HG03439 (cell line): ENCODE measurements at regions not wholly inside any gene's neighbourhood (a gene's known extent, or its start where the extent isn't known, plus 50 kb on each side); places are given as distances from the start of the nearest gene placed in this dataset.
"Not testable (repeated sequence)": the region's sequence is repeated elsewhere in the genome, so short reads cannot be mapped to it uniquely, and the experiment has no call there.

ENCODE experiments used
- ATAC-seq: cut with Tn5 transposase; IDR thresholded peaks from one replicate; pipeline ENCODE4 v1.9.1; 2021; ENCODE audit warnings: mild to moderate bottlenecking, moderate library complexity; ENCODE audit not compliant: unreplicated experiment

GRCh38 chr14:106257569-106257994 lies 731.2 kb downstream of the TMEM121 start:
- ATAC-seq: not testable (repeated sequence)

GRCh38 chr14:106268013-106268727 lies 741.8 kb downstream of the TMEM121 start:
- no peak for ATAC-seq

- ATAC-seq: no peak
These were observed 742.6 kb downstream of the TMEM121 start for GRCh38 chr14:106269029-106269428.

GRCh38 chr14:106269451-106270204 lies 743.2 kb downstream of the TMEM121 start:
- ATAC-seq: no peak

GRCh38 chr14:106270476-106271121 lies 744.2 kb downstream of the TMEM121 start:
- not testable (repeated sequence) for ATAC-seq

- no peak for ATAC-seq
These were observed 750.2 kb downstream of the TMEM121 start for GRCh38 chr14:106276326-106277267.

- ATAC-seq: no peak
These were observed 751.1 kb downstream of the TMEM121 start for GRCh38 chr14:106277503-106277902.

- ATAC-seq: no peak
These were observed 754.5 kb downstream of the TMEM121 start for GRCh38 chr14:106280876-106281275.

GRCh38 chr14:106286697-106287290 lies 760.4 kb downstream of the TMEM121 start:
- no peak for ATAC-seq

- ATAC-seq: no peak
These were observed 761.1 kb downstream of the TMEM121 start for GRCh38 chr14:106287506-106287905.

GRCh38 chr14:106291626-106292025 lies 765.2 kb downstream of the TMEM121 start:
- ATAC-seq: no peak

- ATAC-seq: no peak
These were observed 767.9 kb downstream of the TMEM121 start for GRCh38 chr14:106294324-106294723.

- ATAC-seq: not testable (repeated sequence)
These were observed 774.6 kb downstream of the TMEM121 start for GRCh38 chr14:106300951-106301510.

- ATAC-seq: not testable (repeated sequence)
These were observed 775.2 kb downstream of the TMEM121 start for GRCh38 chr14:106301609-106302008.

GRCh38 chr14:106302661-106303060 lies 776.3 kb downstream of the TMEM121 start:
- ATAC-seq: no peak

GRCh38 chr14:106304271-106304670 lies 777.9 kb downstream of the TMEM121 start:
- no peak for ATAC-seq

- ATAC-seq: no peak
These were observed 782.5 kb downstream of the TMEM121 start for GRCh38 chr14:106308839-106309389.

- no peak for ATAC-seq
These were observed 783.0 kb downstream of the TMEM121 start for GRCh38 chr14:106309423-106309822.

- ATAC-seq: no peak
These were observed 789.1 kb downstream of the TMEM121 start for GRCh38 chr14:106315436-106315835.

GRCh38 chr14:106317593-106317992 lies 791.2 kb downstream of the TMEM121 start:
- no peak for ATAC-seq
